ENCODE measurements at regions not wholly inside any gene's neighbourhood (a gene's known extent, or its start where the extent isn't known, plus 50 kb on each side); places are given as distances from the start of the nearest gene placed in this dataset.

GRCh38 chr2:164388511-164388910 is 232.8 kb downstream of the GRB14 start:
- Histone ChIP-seq H3K27me3 (no peaks in the 10 kb centered on the region), H3K4me1 (no peaks in the 10 kb centered on the region), H3K9me3 (no peaks in the 10 kb centered on the region), H3K4me3 (no peak overlapping the region), H3K36me3 (no peaks in the 10 kb centered on the region), H3K27ac (no peak overlapping the region)
- DNase-seq (ENCODE audit: extremely low spot score in 2 of 2): no peak
- intact Hi-C loops (cut with DNase I): no loop called here
- TF ChIP-seq POLR2A (IDR thresholded peaks at IDR 0.05) (no peak), CTCF (IDR thresholded peaks at IDR 0.05) (no peak), POLR2AphosphoS5 (IDR thresholded peaks at IDR 0.05; ENCODE audit: insufficient read depth in 1 of 2, low read depth in 1 of 2) (no peak)

- H3K9me3 ChIP-seq: no peaks in the 10 kb centered on the region
- H3K4me3 ChIP-seq: no peak overlapping the region
- no peaks in the 10 kb centered on the region for H3K4me1 ChIP-seq
- no peak for DNase-seq (ENCODE audit: extremely low spot score in 2 of 2)
- H3K27me3 ChIP-seq: no peaks in the 10 kb centered on the region
- H3K27ac ChIP-seq: no peak overlapping the region
- intact Hi-C loops (cut with DNase I): no loop called here
- no peaks in the 10 kb centered on the region for H3K36me3 ChIP-seq
- TF ChIP-seq POLR2A (IDR thresholded peaks at IDR 0.05): no peak
- TF ChIP-seq POLR2AphosphoS5 (IDR thresholded peaks at IDR 0.05; ENCODE audit: insufficient read depth in 1 of 2, low read depth in 1 of 2): no peak
- no peak for TF ChIP-seq CTCF (IDR thresholded peaks at IDR 0.05)
Measured at GRCh38 chr2:164386231-164386630, 235.1 kb downstream of the GRB14 start.

GRCh38 chr2:164384434-164384833 is 236.8 kb downstream of the GRB14 start:
- intact Hi-C loops (cut with DNase I): no loop called here
- Histone ChIP-seq H3K27ac (no peak overlapping the region), H3K27me3 (no peaks in the 10 kb centered on the region), H3K9me3 (no peaks in the 10 kb centered on the region), H3K4me1 (no peaks in the 10 kb centered on the region), H3K36me3 (no peaks in the 10 kb centered on the region), H3K4me3 (no peak overlapping the region)
- DNase-seq (ENCODE audit: extremely low spot score in 2 of 2): no peak
- TF ChIP-seq POLR2AphosphoS5 (IDR thresholded peaks at IDR 0.05; ENCODE audit: insufficient read depth in 1 of 2, low read depth in 1 of 2) (no peak), POLR2A (IDR thresholded peaks at IDR 0.05) (no peak), CTCF (IDR thresholded peaks at IDR 0.05) (no peak)

DNA sequence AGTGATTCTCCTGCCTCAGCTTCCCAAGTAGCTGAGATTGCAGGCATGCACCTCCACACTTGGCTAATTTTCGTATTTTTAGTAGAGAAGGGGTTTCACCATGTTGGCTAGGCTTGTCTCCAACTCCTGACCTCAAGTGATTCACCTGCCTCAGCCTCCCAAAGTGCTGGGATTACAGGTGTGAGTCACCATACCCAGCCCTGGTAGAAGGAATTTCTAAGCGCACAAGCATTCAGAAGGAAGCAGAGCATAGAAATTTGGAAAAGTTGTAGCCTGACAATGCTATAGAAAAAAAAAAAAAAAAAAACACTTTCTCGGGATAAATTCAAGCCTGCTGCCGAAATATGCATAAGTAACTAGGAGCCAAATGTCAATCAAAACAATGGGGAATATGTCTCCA is 249.4 kb downstream of the GRB14 start:
- Histone ChIP-seq H3K27ac (no peak overlapping the region), H3K9me3 (no peaks in the 10 kb centered on the region), H3K4me3 (no peak overlapping the region), H3K27me3 (no peaks in the 10 kb centered on the region), H3K4me1 (no peaks in the 10 kb centered on the region), H3K36me3 (no peaks in the 10 kb centered on the region)
- intact Hi-C loops (cut with DNase I): no loop called here
- no peak for DNase-seq (ENCODE audit: extremely low spot score in 2 of 2)
- TF ChIP-seq POLR2AphosphoS5 (IDR thresholded peaks at IDR 0.05; ENCODE audit: insufficient read depth in 1 of 2, low read depth in 1 of 2): no peak
- TF ChIP-seq POLR2A (IDR thresholded peaks at IDR 0.05): no peak
- TF ChIP-seq CTCF (IDR thresholded peaks at IDR 0.05): no peak

DNA sequence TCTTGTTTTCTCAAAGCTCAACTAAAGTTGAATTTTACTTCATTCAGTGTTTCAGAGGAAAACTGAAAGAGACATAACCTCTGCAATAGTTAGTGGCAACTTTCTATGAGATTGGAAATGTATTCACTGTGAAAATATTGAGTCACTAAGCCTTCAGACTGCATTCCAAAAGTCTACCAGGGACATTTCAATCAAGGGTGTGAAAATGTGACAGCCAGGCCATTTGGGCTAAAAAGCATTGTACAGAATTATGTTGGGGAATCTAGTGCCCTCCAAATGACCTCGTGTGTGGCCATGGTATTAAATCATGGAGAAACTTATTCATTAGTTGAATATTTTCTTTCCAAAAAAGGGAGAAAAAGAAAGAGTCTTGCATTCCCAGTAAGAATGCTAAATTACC is 251.9 kb downstream of the GRB14 start:
- intact Hi-C loops (cut with DNase I): no loop called here
- no peaks in the 10 kb centered on the region for H3K36me3 ChIP-seq
- H3K4me3 ChIP-seq: no peak overlapping the region
- H3K27me3 ChIP-seq: no peaks in the 10 kb centered on the region
- H3K9me3 ChIP-seq: no peaks in the 10 kb centered on the region
- TF ChIP-seq POLR2A (IDR thresholded peaks at IDR 0.05): no peak
- TF ChIP-seq CTCF (IDR thresholded peaks at IDR 0.05): no peak
- no peak for TF ChIP-seq POLR2AphosphoS5 (IDR thresholded peaks at IDR 0.05; ENCODE audit: insufficient read depth in 1 of 2, low read depth in 1 of 2)
- H3K27ac ChIP-seq: no peak overlapping the region
- DNase-seq (ENCODE audit: extremely low spot score in 2 of 2): no peak
- H3K4me1 ChIP-seq: no peaks in the 10 kb centered on the region

All from vagina (tissue), 2 donors.